ENCODE measurements at regions not wholly inside any gene's neighbourhood (a gene's known extent, or its start where the extent isn't known, plus 50 kb on each side); places are given as distances from the start of the nearest gene placed in this dataset.

DNA sequence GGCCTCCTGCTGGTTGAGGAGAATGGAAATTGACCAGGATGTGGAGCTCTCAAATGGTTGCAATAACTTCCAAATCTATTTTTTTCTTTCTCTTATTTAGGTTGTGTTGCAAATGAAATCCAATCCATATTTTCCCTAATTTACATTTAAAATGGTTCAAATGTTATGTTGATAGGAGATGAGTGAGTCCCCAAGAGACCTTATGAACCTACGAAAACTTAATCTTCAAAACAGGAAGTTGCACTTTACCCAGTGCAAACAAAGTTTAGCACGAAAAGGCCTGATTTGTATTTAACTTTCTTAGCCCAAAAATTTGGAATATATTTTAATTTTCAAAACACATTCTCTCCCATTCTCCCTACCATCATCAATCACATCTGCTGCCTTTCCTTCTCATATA is 59.3 kb upstream of the NDP start:
- TF ChIP-seq TCFL5 (CRISPR knock-in tag; conservative IDR thresholded peaks at IDR 0.05) = no peak
- no peak for TF ChIP-seq ZNF124 (CRISPR knock-in tag; IDR thresholded peaks at IDR 0.05)
- no peak for TF ChIP-seq ESRRA (IDR thresholded peaks at IDR 0.05; ENCODE audit: borderline replicate concordance, low read depth)
- TF ChIP-seq EP400 (IDR thresholded peaks at IDR 0.05) = no peak
- TF ChIP-seq, protein P1, sequence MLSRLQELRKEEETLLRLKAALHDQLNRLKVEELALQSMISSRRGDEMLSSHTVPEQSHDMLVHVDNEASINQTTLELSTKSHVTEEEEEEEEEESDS (CRISPR knock-in tag; IDR thresholded peaks at IDR 0.05) = no peak
